Thoracic aorta (tissue), 2 donors: ENCODE measurements at regions not wholly inside any gene's neighbourhood (a gene's known extent, or its start where the extent isn't known, plus 50 kb on each side); places are given as distances from the start of the nearest gene placed in this dataset.

Source experiments
- ATAC-seq: fragments of 150-250 bp; one replicate; pipeline ENCODE4 v1.8.0; 2017; ENCODE audit warnings: low read depth; ENCODE audit not compliant: insufficient number of reproducible peaks, low FRiP score
- DNase-seq: peaks from one replicate; pipeline ENCODE4 v3.0.0-alpha.2; 2020; ENCODE audit warnings: low spot score
- H3K27ac ChIP-seq, 2 donors: fragments of 200-600 bp; sonication (generic); 1 replicate in 1 of 2; 2 replicates in 1 of 2; pipeline ENCODE4 v1.5.1; 2016; ENCODE audit warnings: mild to moderate bottlenecking in 2 of 2, moderate library complexity in 2 of 2
- H3K27me3 ChIP-seq: fragments of 200-600 bp; sonication (generic); replicated peaks from 2 replicates; pipeline ENCODE4 v1.6.0; 2016; ENCODE audit warnings: mild to moderate bottlenecking; ENCODE audit not compliant: insufficient read depth
- H3K36me3 ChIP-seq: fragments of 200-600 bp; sonication (generic); one replicate; pipeline ENCODE4 v1.5.1; 2016
- H3K4me1 ChIP-seq, 2 donors: fragments of 200-600 bp; sonication (generic); 1 replicate in 1 of 2; 2 replicates in 1 of 2; pipeline versions ENCODE4 v1.5.1 to v1.6.0; 2016; ENCODE audit warnings: low read depth in 2 of 2, mild to moderate bottlenecking in 1 of 2; ENCODE audit not compliant: control insufficient read depth in 1 of 2
- H3K4me3 ChIP-seq: fragments of 200-600 bp; sonication (generic); 2 replicates; pipeline ENCODE4 v1.5.1; 2016; ENCODE audit warnings: mild to moderate bottlenecking
- H3K9me3 ChIP-seq: fragments of 200-600 bp; sonication (generic); 2 replicates; pipeline ENCODE4 v1.5.1; 2016
- CTCF ChIP-seq: fragments of 200-600 bp; sonication (generic); IDR thresholded peaks from one replicate; pipeline ENCODE4 v1.5.1; 2019; ENCODE audit warnings: antibody characterized with exemption

DNA sequence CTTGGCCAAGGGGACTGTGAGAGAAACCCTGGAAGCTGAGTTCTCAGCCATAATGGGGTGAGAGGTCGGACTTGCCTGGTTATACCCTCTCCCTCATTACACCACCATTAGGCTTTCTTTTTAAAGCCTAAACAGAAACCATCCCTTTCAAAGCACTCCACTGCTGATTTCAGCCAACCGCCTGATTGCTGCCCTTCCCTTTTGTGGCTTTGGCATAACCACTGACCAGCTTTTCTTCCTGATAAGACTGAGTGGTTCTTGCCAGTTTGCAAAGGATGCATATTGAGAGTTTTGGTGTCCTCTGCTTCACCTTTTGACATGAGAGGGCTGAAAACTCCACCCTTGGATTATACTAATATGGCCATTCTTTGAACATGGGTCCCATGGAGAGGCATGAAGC, 308.2 kb upstream of the GOT2 start:
- DNase-seq (no peak), ATAC-seq (no peak)
- TF ChIP-seq CTCF, result no peak
- H3K27ac ChIP-seq, result no peak overlapping the region
- H3K27me3 ChIP-seq, result no peaks in the 10 kb centered on the region
- H3K4me1 ChIP-seq, result no peaks in the 10 kb centered on the region
- no peaks in the 10 kb centered on the region for H3K9me3 ChIP-seq
- H3K4me3 ChIP-seq, result no peak overlapping the region
- H3K36me3 ChIP-seq, result no peaks in the 10 kb centered on the region

GRCh38 chr16:59039066-59039720, 305.1 kb upstream of the GOT2 start:
- H3K27me3 ChIP-seq, result no peaks in the 10 kb centered on the region
- no peak for DNase-seq
- H3K4me1 ChIP-seq, result no peaks in the 10 kb centered on the region
- no peak overlapping the region for H3K27ac ChIP-seq
- H3K9me3 ChIP-seq, result no peaks in the 10 kb centered on the region
- no peaks in the 10 kb centered on the region for H3K36me3 ChIP-seq
- ATAC-seq, result no peak
- TF ChIP-seq CTCF, result no peak
- no peak overlapping the region for H3K4me3 ChIP-seq

GRCh38 chr16:59030923-59031485, 296.9 kb upstream of the GOT2 start:
- TF ChIP-seq CTCF, result no peak
- no peaks in the 10 kb centered on the region for H3K27me3 ChIP-seq
- H3K9me3 ChIP-seq, result no peaks in the 10 kb centered on the region
- H3K27ac ChIP-seq, result no peak overlapping the region
- no peak overlapping the region for H3K4me3 ChIP-seq
- no peak for DNase-seq
- no peaks in the 10 kb centered on the region for H3K4me1 ChIP-seq
- no peaks in the 10 kb centered on the region for H3K36me3 ChIP-seq
- no peak for ATAC-seq

DNA sequence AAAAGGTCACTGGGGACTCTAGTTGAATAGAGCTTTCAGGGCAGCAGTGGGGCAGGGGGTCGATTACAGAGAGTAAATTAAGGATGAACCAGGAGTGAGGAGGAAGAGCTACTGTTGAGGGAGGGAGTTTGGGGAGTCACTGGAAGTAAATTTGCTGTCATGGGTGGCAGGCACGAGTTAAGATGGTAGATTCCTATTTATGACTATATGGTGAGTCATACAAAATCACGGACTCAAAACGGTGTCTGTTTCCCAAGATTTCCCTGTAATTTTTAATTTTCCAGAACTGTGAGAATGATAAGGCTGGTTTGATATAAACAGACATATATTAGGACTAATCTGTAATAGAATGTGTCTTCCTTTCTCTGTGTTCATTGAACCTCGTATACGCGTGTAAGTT, 287.6 kb upstream of the GOT2 start:
- TF ChIP-seq CTCF, result no peak
- ATAC-seq, result no peak

GRCh38 chr16:59013930-59014329, 279.8 kb upstream of the GOT2 start:
- no peak for TF ChIP-seq CTCF

More for the DNA sequence above, 287.6 kb upstream of the GOT2 start:
- Histone ChIP-seq H3K4me1 (no peaks in the 10 kb centered on the region), H3K36me3 (no peaks in the 10 kb centered on the region), H3K27me3 (no peaks in the 10 kb centered on the region), H3K4me3 (no peak overlapping the region), H3K27ac (no peak overlapping the region), H3K9me3 (no peaks in the 10 kb centered on the region)
- DNase-seq, result no peak

More at GRCh38 chr16:59013930-59014329, 279.8 kb upstream of the GOT2 start:
- H3K4me3 ChIP-seq, result no peak overlapping the region
- no peaks in the 10 kb centered on the region for H3K9me3 ChIP-seq
- ATAC-seq (no peak), DNase-seq (no peak)
- no peaks in the 10 kb centered on the region for H3K27me3 ChIP-seq
- H3K4me1 ChIP-seq, result no peaks in the 10 kb centered on the region
- no peaks in the 10 kb centered on the region for H3K36me3 ChIP-seq
- H3K27ac ChIP-seq, result no peak overlapping the region
